Adrenal gland (tissue), 9 donors: ENCODE measurements at regions not wholly inside any gene's neighbourhood (a gene's known extent, or its start where the extent isn't known, plus 50 kb on each side); places are given as distances from the start of the nearest gene placed in this dataset.

Source experiments
- DNase-seq, 7 donors: peaks; one replicate each; pipeline ENCODE4 v3.0.0-alpha.2; 2019 to 2020
- H3K27ac ChIP-seq, 5 donors: fragments of 200-600 bp; sonication (generic) in 4 of 5; 1 replicate in 3 of 5; 2 replicates in 2 of 5; pipeline versions ENCODE4 v1.5.1 to v1.8.0; 2016 to 2020; ENCODE audit warnings: mild to moderate bottlenecking in 1 of 5
- H3K27me3 ChIP-seq: fragments of 200-600 bp; 2 replicates; pipeline ENCODE4 v1.8.0; 2021
- H3K36me3 ChIP-seq, 2 donors: fragments of 200-600 bp; replicated peaks in 1 of 2; 1 replicate in 1 of 2; 2 replicates in 1 of 2; pipeline versions ENCODE4 v1.5.1 to v1.8.0; 2018 to 2022
- H3K4me1 ChIP-seq, 2 donors: fragments of 200-600 bp; replicated peaks in 1 of 2; 1 replicate in 1 of 2; 2 replicates in 1 of 2; pipeline versions ENCODE4 v1.5.1 to v1.8.0; 2018 to 2021
- H3K4me3 ChIP-seq, 4 donors: fragments of 200-600 bp; sonication (generic) in 3 of 4; one replicate each; pipeline ENCODE4 v1.5.1; 2016 to 2018
- H3K9me3 ChIP-seq, 3 donors: fragments of 200-600 bp; sonication (generic) in 1 of 3; replicated peaks in 1 of 3; 1 replicate in 2 of 3; 2 replicates in 1 of 3; pipeline versions ENCODE4 v1.5.1 to v1.8.0; 2016 to 2021
- POLR2A ChIP-seq, 2 donors: fragments of 450-650 bp; IDR thresholded peaks; one replicate each; pipeline ENCODE4 v1.6.1; 2017; ENCODE audit warnings: antibody characterized with exemption in 2 of 2, mild to moderate bottlenecking in 2 of 2, moderate library complexity in 1 of 2
- WGBS, 4 donors: extraction: QIAGEN DNeasy Blood & Tissue Kit in 2 of 4; methylation state at CpG; one replicate each; pipeline versions ENCODE4 v1.1.5 to v1.1.7; 2013 to 2017; 5-methylcytosine and 5-hydroxymethylcytosine counted together
- intact Hi-C, 2 donors: fragments of 100-400 bp; cut with DNase I; formaldehyde crosslinking; loops; one replicate each; pipeline versions ENCODE4 v1.14.1 to v1.15.0; 2022 to 2023
- TF ChIP-seq, protein P1 (sequence below), 6 experiments: fragments of 450-650 bp in 4 of 6; fragments of 200-600 bp in 2 of 6; sonication (generic) in 1 of 6; IDR thresholded peaks; 1 replicate in 5 of 6; 2 replicates in 1 of 6; pipeline versions ENCODE4 v1.5.1 to v1.8.0; 2016 to 2021; ENCODE audit warnings: antibody characterized with exemption in 6 of 6, mild to moderate bottlenecking in 2 of 6, moderate library complexity in 1 of 6
- donor health status: healthy with polysubstance abuse.
- donor health status: Bipolar disorder and iron deficiency.
- donor health status: DM: yes; HTN: yes; CAD: no.
- donor health status: DM: no; HTN: no; CAD: no.
- donor health status: DM: no; HTN: no; CAD: no.

GRCh38 chr7:86002858-86003257, 640.9 kb upstream of the GRM3 start:
- H3K9me3 ChIP-seq, result no peaks in the 10 kb centered on the region
- no peak overlapping the region for H3K4me3 ChIP-seq
- H3K27ac ChIP-seq, result no peak overlapping the region
- H3K36me3 ChIP-seq, result no peaks in the 10 kb centered on the region
- intact Hi-C loops, result no loop called here
- no peak for DNase-seq
- no peaks in the 10 kb centered on the region for H3K27me3 ChIP-seq
- TF ChIP-seq, protein P1, sequence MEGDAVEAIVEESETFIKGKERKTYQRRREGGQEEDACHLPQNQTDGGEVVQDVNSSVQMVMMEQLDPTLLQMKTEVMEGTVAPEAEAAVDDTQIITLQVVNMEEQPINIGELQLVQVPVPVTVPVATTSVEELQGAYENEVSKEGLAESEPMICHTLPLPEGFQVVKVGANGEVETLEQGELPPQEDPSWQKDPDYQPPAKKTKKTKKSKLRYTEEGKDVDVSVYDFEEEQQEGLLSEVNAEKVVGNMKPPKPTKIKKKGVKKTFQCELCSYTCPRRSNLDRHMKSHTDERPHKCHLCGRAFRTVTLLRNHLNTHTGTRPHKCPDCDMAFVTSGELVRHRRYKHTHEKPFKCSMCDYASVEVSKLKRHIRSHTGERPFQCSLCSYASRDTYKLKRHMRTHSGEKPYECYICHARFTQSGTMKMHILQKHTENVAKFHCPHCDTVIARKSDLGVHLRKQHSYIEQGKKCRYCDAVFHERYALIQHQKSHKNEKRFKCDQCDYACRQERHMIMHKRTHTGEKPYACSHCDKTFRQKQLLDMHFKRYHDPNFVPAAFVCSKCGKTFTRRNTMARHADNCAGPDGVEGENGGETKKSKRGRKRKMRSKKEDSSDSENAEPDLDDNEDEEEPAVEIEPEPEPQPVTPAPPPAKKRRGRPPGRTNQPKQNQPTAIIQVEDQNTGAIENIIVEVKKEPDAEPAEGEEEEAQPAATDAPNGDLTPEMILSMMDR (IDR thresholded peaks at IDR 0.05), result no peak
- TF ChIP-seq POLR2A (IDR thresholded peaks at IDR 0.05), result no peak
- H3K4me1 ChIP-seq, result no peaks in the 10 kb centered on the region

DNA sequence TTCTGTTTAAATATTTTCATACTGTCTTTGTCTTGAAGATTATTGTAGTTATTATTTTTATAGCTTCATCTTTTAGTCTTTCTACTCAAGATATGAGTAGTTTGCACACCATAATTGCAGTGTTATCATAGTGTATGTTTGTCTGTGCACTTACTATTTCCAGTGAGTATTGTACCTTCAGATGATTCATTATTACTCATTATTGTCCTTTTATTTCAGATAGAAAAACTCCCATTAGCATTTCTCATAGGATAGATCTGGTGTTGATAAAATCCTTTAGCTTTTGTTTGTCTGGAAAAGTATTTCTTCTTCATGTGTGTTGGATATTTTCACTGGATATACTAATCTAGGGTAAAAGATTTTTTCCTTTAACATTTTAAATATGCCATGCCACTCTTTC, 646.2 kb upstream of the GRM3 start:
- intact Hi-C loops, result no loop called here
- TF ChIP-seq, protein P1 (IDR thresholded peaks at IDR 0.05), result no peak
- TF ChIP-seq POLR2A (IDR thresholded peaks at IDR 0.05), result no peak
- H3K4me3 ChIP-seq, result no peak overlapping the region
- no peak for DNase-seq
- H3K36me3 ChIP-seq, result no peaks in the 10 kb centered on the region
- H3K27ac ChIP-seq, result no peak overlapping the region
- H3K9me3 ChIP-seq, result no peaks in the 10 kb centered on the region
- no peaks in the 10 kb centered on the region for H3K4me1 ChIP-seq
- H3K27me3 ChIP-seq, result no peaks in the 10 kb centered on the region

GRCh38 chr7:85995101-85995500, 648.6 kb upstream of the GRM3 start:
- Histone ChIP-seq H3K36me3 (no peaks in the 10 kb centered on the region), H3K4me3 (no peak overlapping the region), H3K9me3 (no peaks in the 10 kb centered on the region), H3K27me3 (no peaks in the 10 kb centered on the region), H3K27ac (no peak overlapping the region), H3K4me1 (no peaks in the 10 kb centered on the region)
- no peak for DNase-seq
- TF ChIP-seq, protein P1 (IDR thresholded peaks at IDR 0.05), result no peak
- TF ChIP-seq POLR2A (IDR thresholded peaks at IDR 0.05), result no peak
- 55 to 61% (median 60%) methylated on average over 3 of the region's 3 CpGs for WGBS, 4 donors
- intact Hi-C loops, result no loop called here

- intact Hi-C loops, result no loop called here
- no peaks in the 10 kb centered on the region for H3K27me3 ChIP-seq
- H3K4me1 ChIP-seq, result no peaks in the 10 kb centered on the region
- H3K9me3 ChIP-seq, result peaks cover 0 to 7% (median 0%) of the 10 kb centered on the region in 3 donors
- H3K36me3 ChIP-seq, result no peaks in the 10 kb centered on the region
- H3K4me3 ChIP-seq, result no peak overlapping the region
- H3K27ac ChIP-seq, result no peak overlapping the region
- DNase-seq, result no peak
- 67 to 72% (median 69%) methylated on average over 1 of the region's 1 CpG for WGBS, 4 donors
- no peak for TF ChIP-seq POLR2A (IDR thresholded peaks at IDR 0.05)
- TF ChIP-seq, protein P1 (IDR thresholded peaks at IDR 0.05), result no peak
Measured at GRCh38 chr7:85980740-85981139, 663.0 kb upstream of the GRM3 start.
